ENCODE measurements at regions not wholly inside any gene's neighbourhood (a gene's known extent, or its start where the extent isn't known, plus 50 kb on each side); places are given as distances from the start of the nearest gene placed in this dataset.

- no peak overlapping the region for H3K27ac ChIP-seq (ENCODE audit: low read depth)
- no peaks in the 10 kb centered on the region for H3K4me1 ChIP-seq (ENCODE audit: insufficient read depth)
- 88% methylated on average over 9 of the region's 9 CpGs for WGBS
- DNase-seq (ENCODE audit: extremely low spot score) = no peak
- no peak overlapping the region for H3K4me3 ChIP-seq (ENCODE audit: low read depth, low read length)
- no peaks in the 10 kb centered on the region for H3K36me3 ChIP-seq (ENCODE audit: insufficient read depth)
These were observed 216.0 kb upstream of the SFSWAP start for GRCh38 chr12:131494741-131495524.

GRCh38 chr12:131497966-131498365, 212.9 kb upstream of the SFSWAP start:
- Histone ChIP-seq H3K4me1 (ENCODE audit: insufficient read depth) (no peaks in the 10 kb centered on the region), H3K4me3 (ENCODE audit: low read depth, low read length) (no peak overlapping the region), H3K36me3 (ENCODE audit: insufficient read depth) (no peaks in the 10 kb centered on the region), H3K27ac (ENCODE audit: low read depth) (no peak overlapping the region)
- WGBS = 97% methylated on average over 2 of the region's 2 CpGs
- DNase-seq (ENCODE audit: extremely low spot score) = no peak

- DNase-seq (ENCODE audit: extremely low spot score) = no peak
- Histone ChIP-seq H3K4me3 (ENCODE audit: low read depth, low read length) (no peak overlapping the region), H3K4me1 (ENCODE audit: insufficient read depth) (no peaks in the 10 kb centered on the region), H3K27ac (ENCODE audit: low read depth) (no peak overlapping the region), H3K36me3 (ENCODE audit: insufficient read depth) (no peaks in the 10 kb centered on the region)
- WGBS = 37% methylated on average over 1 of the region's 1 CpG
These were observed 211.6 kb upstream of the SFSWAP start for GRCh38 chr12:131499160-131499863.

- Histone ChIP-seq H3K36me3 (ENCODE audit: insufficient read depth) (no peaks in the 10 kb centered on the region), H3K4me3 (ENCODE audit: low read depth, low read length) (no peak overlapping the region), H3K4me1 (ENCODE audit: insufficient read depth) (no peaks in the 10 kb centered on the region), H3K27ac (ENCODE audit: low read depth) (no peak overlapping the region)
- DNase-seq (ENCODE audit: extremely low spot score) = no peak
- 51% methylated on average over 1 of the region's 1 CpG for WGBS
These were observed 211.1 kb upstream of the SFSWAP start for GRCh38 chr12:131499864-131500190.

- no peaks in the 10 kb centered on the region for H3K4me1 ChIP-seq (ENCODE audit: insufficient read depth)
- H3K4me3 ChIP-seq (ENCODE audit: low read depth, low read length) = no peak overlapping the region
- WGBS = 87% methylated on average over 10 of the region's 10 CpGs
- H3K36me3 ChIP-seq (ENCODE audit: insufficient read depth) = no peaks in the 10 kb centered on the region
- no peak overlapping the region for H3K27ac ChIP-seq (ENCODE audit: low read depth)
- no peak for DNase-seq (ENCODE audit: extremely low spot score)
These were observed 210.3 kb upstream of the SFSWAP start for GRCh38 chr12:131500564-131500963.

GRCh38 chr12:131505561-131505960, 205.3 kb upstream of the SFSWAP start:
- Histone ChIP-seq H3K4me3 (ENCODE audit: low read depth, low read length) (no peak overlapping the region), H3K36me3 (ENCODE audit: insufficient read depth) (no peaks in the 10 kb centered on the region), H3K4me1 (ENCODE audit: insufficient read depth) (no peaks in the 10 kb centered on the region), H3K27ac (ENCODE audit: low read depth) (no peak overlapping the region)
- DNase-seq (ENCODE audit: extremely low spot score) = no peak
- 54% methylated on average over 9 of the region's 9 CpGs for WGBS

GRCh38 chr12:131506426-131506825, 204.5 kb upstream of the SFSWAP start:
- no peak overlapping the region for H3K27ac ChIP-seq (ENCODE audit: low read depth)
- DNase-seq (ENCODE audit: extremely low spot score) = no peak
- WGBS = 88% methylated on average over 6 of the region's 6 CpGs
- H3K4me3 ChIP-seq (ENCODE audit: low read depth, low read length) = no peak overlapping the region
- no peaks in the 10 kb centered on the region for H3K4me1 ChIP-seq (ENCODE audit: insufficient read depth)
- H3K36me3 ChIP-seq (ENCODE audit: insufficient read depth) = no peaks in the 10 kb centered on the region

GRCh38 chr12:131507094-131507493, 203.8 kb upstream of the SFSWAP start:
- 73% methylated on average over 4 of the region's 4 CpGs for WGBS
- Histone ChIP-seq H3K36me3 (ENCODE audit: insufficient read depth) (no peaks in the 10 kb centered on the region), H3K27ac (ENCODE audit: low read depth) (no peak overlapping the region), H3K4me1 (ENCODE audit: insufficient read depth) (no peaks in the 10 kb centered on the region), H3K4me3 (ENCODE audit: low read depth, low read length) (no peak overlapping the region)
- DNase-seq (ENCODE audit: extremely low spot score) = no peak

GRCh38 chr12:131507881-131508280, 203.0 kb upstream of the SFSWAP start:
- 63% methylated on average over 9 of the region's 9 CpGs for WGBS
- Histone ChIP-seq H3K4me1 (ENCODE audit: insufficient read depth) (no peaks in the 10 kb centered on the region), H3K27ac (ENCODE audit: low read depth) (no peak overlapping the region), H3K4me3 (ENCODE audit: low read depth, low read length) (no peak overlapping the region), H3K36me3 (ENCODE audit: insufficient read depth) (no peaks in the 10 kb centered on the region)
- no peak for DNase-seq (ENCODE audit: extremely low spot score)

GRCh38 chr12:131509701-131510100, 201.2 kb upstream of the SFSWAP start:
- Histone ChIP-seq H3K27ac (ENCODE audit: low read depth) (no peak overlapping the region), H3K4me3 (ENCODE audit: low read depth, low read length) (no peak overlapping the region), H3K36me3 (ENCODE audit: insufficient read depth) (no peaks in the 10 kb centered on the region), H3K4me1 (ENCODE audit: insufficient read depth) (no peaks in the 10 kb centered on the region)
- DNase-seq (ENCODE audit: extremely low spot score) = no peak
- 81% methylated on average over 7 of the region's 7 CpGs for WGBS

- 33% methylated on average over 4 of the region's 4 CpGs for WGBS
- H3K27ac ChIP-seq (ENCODE audit: low read depth) = no peak overlapping the region
These were observed 200.5 kb upstream of the SFSWAP start for GRCh38 chr12:131510431-131510830.

GRCh38 chr12:131511391-131511802, 199.5 kb upstream of the SFSWAP start:
- no peak overlapping the region for H3K4me3 ChIP-seq (ENCODE audit: low read depth, low read length)
- WGBS = 59% methylated on average over 7 of the region's 7 CpGs
- no peak for DNase-seq (ENCODE audit: extremely low spot score)
- no peaks in the 10 kb centered on the region for H3K4me1 ChIP-seq (ENCODE audit: insufficient read depth)
- H3K27ac ChIP-seq (ENCODE audit: low read depth) = no peak overlapping the region
- H3K36me3 ChIP-seq (ENCODE audit: insufficient read depth) = no peaks in the 10 kb centered on the region

More at GRCh38 chr12:131510431-131510830, 200.5 kb upstream of the SFSWAP start:
- no peak overlapping the region for H3K4me3 ChIP-seq (ENCODE audit: low read depth, low read length)
- H3K36me3 ChIP-seq (ENCODE audit: insufficient read depth) = no peaks in the 10 kb centered on the region
- no peak for DNase-seq (ENCODE audit: extremely low spot score)
- no peaks in the 10 kb centered on the region for H3K4me1 ChIP-seq (ENCODE audit: insufficient read depth)

GRCh38 chr12:131511803-131512561, 198.9 kb upstream of the SFSWAP start:
- no peaks in the 10 kb centered on the region for H3K4me1 ChIP-seq (ENCODE audit: insufficient read depth)
- H3K4me3 ChIP-seq (ENCODE audit: low read depth, low read length) = no peak overlapping the region
- H3K27ac ChIP-seq (ENCODE audit: low read depth) = no peak overlapping the region
- H3K36me3 ChIP-seq (ENCODE audit: insufficient read depth) = no peaks in the 10 kb centered on the region
- no peak for DNase-seq (ENCODE audit: extremely low spot score)
- 84% methylated on average over 11 of the region's 11 CpGs for WGBS

GRCh38 chr12:131513606-131514005, 197.3 kb upstream of the SFSWAP start:
- DNase-seq (ENCODE audit: extremely low spot score) = no peak
- WGBS = 32% methylated on average over 6 of the region's 6 CpGs

More at GRCh38 chr12:131513606-131514005, 197.3 kb upstream of the SFSWAP start:
- Histone ChIP-seq H3K27ac (ENCODE audit: low read depth) (no peak overlapping the region), H3K36me3 (ENCODE audit: insufficient read depth) (no peaks in the 10 kb centered on the region), H3K4me3 (ENCODE audit: low read depth, low read length) (no peak overlapping the region), H3K4me1 (ENCODE audit: insufficient read depth) (no peaks in the 10 kb centered on the region)
